Neural progenitor cell (in vitro differentiated cells): ENCODE measurements at regions not wholly inside any gene's neighbourhood (a gene's known extent, or its start where the extent isn't known, plus 50 kb on each side); places are given as distances from the start of the nearest gene placed in this dataset.

Experiments used
- EZH2 ChIP-seq: fragments of 200-600 bp; sonication (generic); IDR thresholded peaks from 2 replicates; pipeline ENCODE4 v1.6.1; 2017; ENCODE audit warnings: antibody characterized with exemption, mild to moderate bottlenecking, moderate library complexity
- EZH2phosphoT487 ChIP-seq: fragments of 200-600 bp; sonication (generic); IDR thresholded peaks from 2 replicates; pipeline ENCODE4 v1.6.1; 2017; ENCODE audit warnings: antibody characterized with exemption
- TF ChIP-seq, protein P1 (sequence below): fragments of 200-600 bp; sonication (generic); IDR thresholded peaks from 2 replicates; pipeline ENCODE4 v1.5.1; 2017; ENCODE audit warnings: antibody characterized with exemption, mild to moderate bottlenecking

GRCh38 chr6:21461844-21462518 is 131.6 kb upstream of the SOX4 start:
- no peak for TF ChIP-seq EZH2
- TF ChIP-seq, protein P1, sequence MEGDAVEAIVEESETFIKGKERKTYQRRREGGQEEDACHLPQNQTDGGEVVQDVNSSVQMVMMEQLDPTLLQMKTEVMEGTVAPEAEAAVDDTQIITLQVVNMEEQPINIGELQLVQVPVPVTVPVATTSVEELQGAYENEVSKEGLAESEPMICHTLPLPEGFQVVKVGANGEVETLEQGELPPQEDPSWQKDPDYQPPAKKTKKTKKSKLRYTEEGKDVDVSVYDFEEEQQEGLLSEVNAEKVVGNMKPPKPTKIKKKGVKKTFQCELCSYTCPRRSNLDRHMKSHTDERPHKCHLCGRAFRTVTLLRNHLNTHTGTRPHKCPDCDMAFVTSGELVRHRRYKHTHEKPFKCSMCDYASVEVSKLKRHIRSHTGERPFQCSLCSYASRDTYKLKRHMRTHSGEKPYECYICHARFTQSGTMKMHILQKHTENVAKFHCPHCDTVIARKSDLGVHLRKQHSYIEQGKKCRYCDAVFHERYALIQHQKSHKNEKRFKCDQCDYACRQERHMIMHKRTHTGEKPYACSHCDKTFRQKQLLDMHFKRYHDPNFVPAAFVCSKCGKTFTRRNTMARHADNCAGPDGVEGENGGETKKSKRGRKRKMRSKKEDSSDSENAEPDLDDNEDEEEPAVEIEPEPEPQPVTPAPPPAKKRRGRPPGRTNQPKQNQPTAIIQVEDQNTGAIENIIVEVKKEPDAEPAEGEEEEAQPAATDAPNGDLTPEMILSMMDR, result no peak
- TF ChIP-seq EZH2phosphoT487, result no peak
